K562 (cell line): ENCODE measurements at regions not wholly inside any gene's neighbourhood (a gene's known extent, or its start where the extent isn't known, plus 50 kb on each side); places are given as distances from the start of the nearest gene placed in this dataset.

Source experiments
- HSF4 ChIP-seq: fragments of 250-450 bp; sonication (Bioruptor Pico); IDR thresholded peaks from 2 replicates; pipeline ENCODE4 v2.1.2; 2022; ENCODE audit warnings: mild to moderate bottlenecking, moderate library complexity, borderline replicate concordance
- NCOR1 ChIP-seq: fragments of 450-650 bp; IDR thresholded peaks from 2 replicates; pipeline ENCODE4 v1.6.1; 2016; ENCODE audit warnings: mild to moderate bottlenecking, moderate library complexity
- REST ChIP-seq, 2 experiments: fragments of 450-650 bp; formaldehyde crosslinking in 1 of 2; IDR thresholded peaks; 2 replicates each; pipeline versions ENCODE4 v1.4.0 to v1.6.1; 2014 to 2020; ENCODE audit warnings: mild to moderate bottlenecking in 2 of 2, borderline replicate concordance in 1 of 2, low read depth in 1 of 2
- ZNF644 ChIP-seq: fragments of 200-800 bp; sonication (Bioruptor generic); IDR thresholded peaks from 2 replicates; pipeline ENCODE4 v1.6.1; 2016; ENCODE audit warnings: low read depth, missing genetic modification characterization, missing compliant biosample characterization

GRCh38 chr5:39618391-39618790 lies 193.6 kb upstream of the DAB2 start:
- no peak for TF ChIP-seq HSF4
- no peak for TF ChIP-seq ZNF644
- TF ChIP-seq NCOR1, result no peak
- no peak for TF ChIP-seq REST (IDR thresholded peaks at IDR 0.05; ENCODE audit: borderline replicate concordance)
- no peak for TF ChIP-seq REST (CRISPR knock-in tag; IDR thresholded peaks at IDR 0.05; ENCODE audit: low read depth)
